AG08395 (cell line): ENCODE measurements at regions not wholly inside any gene's neighbourhood (a gene's known extent, or its start where the extent isn't known, plus 50 kb on each side); places are given as distances from the start of the nearest gene placed in this dataset.

ENCODE experiments used
- DNase-seq: peaks from one replicate; pipeline ENCODE4 v3.0.0; 2012; ENCODE audit warnings: mixed read lengths, low spot score

DNA sequence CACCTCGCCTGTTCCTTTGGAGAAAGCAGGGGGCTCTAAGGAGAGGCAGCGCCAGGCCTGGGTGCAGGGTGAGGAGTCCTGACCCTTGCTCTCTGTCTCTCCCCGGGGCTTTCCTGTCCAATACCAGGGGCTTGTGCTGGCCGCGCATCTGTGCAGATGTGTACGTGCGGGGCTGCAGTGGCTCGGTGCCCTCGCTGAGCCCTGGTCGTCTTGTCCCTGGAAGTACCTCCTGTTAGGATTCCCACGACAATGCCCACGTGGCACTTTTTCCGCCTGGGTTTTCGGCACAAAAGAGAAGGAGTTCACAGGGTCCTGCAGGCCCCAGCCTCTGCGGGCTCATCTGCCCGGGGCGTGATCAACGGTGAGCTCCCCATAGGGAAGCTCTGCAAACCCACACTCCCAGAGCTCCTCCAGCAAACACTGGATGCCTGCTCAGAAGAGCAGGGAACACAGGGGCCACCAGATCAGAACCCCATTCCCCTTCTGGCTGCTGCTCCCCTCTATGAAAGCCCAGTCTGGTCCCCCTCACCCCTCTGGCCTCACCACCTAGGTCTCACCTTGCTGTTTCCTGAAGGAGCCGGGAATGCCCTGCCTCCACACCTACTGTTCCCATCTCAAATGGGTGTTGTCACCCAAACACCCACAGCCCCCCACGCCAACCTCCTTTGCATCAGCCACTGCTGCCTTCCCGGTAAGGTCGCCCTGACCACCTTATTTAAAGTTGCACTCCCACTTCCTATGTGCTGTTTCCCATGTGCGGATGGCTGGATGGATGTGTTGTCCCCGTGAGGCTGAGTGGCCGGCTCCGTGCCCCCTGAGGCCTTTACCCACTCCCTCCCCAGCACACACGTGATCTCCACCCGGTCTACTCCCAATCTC lies 62.6 kb upstream of the PRR20G start:
- DNase-seq = no peak

DNA sequence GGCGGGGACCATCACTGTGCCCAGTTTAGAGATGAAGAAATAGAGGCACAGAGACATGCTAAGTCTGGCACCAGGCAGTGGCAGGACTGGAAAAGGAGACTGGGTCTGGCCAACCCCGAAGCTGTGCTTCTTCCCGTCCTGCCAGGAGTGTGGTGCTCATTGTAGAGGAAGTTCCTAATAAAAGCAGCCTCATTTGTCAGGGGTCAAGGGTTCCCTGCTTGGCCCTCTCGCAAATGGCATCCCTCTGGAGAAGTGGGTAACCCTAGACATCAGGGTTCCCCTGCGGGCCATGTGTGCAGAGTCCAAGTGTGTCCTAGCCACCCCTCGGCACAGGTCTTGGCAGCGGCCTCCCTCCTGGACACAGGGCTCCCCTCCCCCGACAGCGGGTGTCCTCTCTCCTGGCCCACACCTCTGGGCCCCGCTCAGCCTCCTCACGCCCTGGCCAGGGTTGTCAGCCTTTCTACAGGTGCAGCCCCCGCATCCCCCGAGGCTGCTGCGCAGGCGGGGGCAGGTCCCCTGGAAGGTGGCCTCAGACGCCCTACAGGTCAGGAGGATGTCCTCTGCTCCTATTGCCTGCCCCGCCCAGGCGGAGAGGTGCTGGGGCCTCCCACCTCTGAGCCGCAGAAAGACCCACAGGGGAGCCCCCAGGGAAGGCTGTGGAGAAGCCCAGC lies 61.8 kb upstream of the PRR20G start:
- DNase-seq = no peak

DNA sequence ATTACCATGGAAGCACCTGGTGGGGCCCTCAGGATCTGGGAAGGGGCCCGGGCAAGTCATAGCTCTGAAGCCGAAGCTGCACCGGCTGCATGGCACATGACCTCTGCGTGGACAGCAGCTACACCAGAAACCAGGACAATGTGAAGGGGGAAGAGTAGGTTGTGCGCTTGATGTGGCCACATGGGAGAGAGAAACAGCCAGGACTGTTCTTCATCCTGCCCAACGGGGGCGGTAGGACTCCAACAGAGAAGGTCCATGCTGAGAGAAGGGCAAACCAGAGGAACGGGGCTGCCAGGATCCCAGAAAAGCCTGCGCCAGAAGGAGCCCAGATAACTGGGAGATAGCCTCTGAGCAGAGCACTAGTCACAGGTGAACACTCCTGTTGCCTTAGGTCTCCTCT lies 54.9 kb upstream of the PRR20G start:
- DNase-seq = no peak

DNA sequence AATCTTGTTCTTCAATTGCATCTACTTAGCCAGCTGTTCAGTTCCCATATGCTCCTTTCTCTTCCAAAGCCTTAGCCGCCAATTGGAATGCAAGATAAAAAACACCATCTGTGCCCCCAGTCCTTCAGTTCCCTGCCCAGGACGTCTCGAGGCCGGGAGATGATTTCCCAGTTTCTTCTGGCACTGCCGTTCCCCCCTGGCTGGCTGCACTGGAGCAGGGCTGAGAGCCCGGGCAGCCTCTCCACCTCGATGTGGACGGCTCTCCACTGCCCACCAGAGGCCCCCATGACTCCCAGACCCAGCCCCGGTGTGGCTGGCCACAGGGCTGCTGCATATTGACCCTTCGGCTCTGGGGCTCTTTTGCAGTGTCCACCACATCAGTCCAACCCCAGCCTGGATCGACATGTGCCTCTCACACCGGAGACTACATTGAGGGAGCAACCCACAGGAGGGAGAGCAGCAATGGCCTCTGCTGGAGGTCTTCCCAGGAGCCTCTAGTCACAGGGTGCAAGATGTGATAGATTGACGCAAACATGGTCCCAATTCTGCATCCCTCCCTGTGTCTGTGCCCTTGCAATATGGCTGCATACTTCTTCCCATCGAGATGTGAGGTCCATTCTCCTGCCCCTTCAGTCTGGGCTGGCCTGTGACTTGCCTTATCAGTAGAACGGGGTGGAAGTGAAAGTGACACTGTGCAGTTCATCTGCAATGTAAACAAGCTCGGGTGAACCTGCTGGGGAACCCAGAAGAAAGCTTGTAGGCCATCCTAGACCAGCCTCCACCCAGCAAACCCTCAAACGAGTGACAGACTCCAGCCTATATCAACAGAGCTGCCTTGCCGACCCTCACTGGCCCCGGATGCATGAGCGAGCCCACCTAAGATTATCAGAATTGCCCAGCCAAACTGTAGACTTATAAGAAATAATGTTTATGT lies 52.3 kb upstream of the PRR20G start:
- no peak for DNase-seq

DNA sequence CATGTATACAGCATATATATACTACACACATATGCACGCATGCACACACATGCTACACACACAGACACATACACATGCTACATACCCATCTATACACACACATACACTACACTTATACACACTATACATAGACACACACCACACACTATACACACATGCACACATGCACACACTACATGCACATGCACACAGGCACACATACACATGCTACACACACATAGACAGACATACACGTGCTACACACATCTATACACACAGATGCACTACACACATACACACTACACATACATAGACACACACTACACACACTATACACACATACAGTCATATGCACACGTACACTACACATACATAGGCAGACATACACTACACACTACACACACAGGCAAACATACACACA lies 51.2 kb upstream of the PRR20G start:
- DNase-seq = no peak

DNA sequence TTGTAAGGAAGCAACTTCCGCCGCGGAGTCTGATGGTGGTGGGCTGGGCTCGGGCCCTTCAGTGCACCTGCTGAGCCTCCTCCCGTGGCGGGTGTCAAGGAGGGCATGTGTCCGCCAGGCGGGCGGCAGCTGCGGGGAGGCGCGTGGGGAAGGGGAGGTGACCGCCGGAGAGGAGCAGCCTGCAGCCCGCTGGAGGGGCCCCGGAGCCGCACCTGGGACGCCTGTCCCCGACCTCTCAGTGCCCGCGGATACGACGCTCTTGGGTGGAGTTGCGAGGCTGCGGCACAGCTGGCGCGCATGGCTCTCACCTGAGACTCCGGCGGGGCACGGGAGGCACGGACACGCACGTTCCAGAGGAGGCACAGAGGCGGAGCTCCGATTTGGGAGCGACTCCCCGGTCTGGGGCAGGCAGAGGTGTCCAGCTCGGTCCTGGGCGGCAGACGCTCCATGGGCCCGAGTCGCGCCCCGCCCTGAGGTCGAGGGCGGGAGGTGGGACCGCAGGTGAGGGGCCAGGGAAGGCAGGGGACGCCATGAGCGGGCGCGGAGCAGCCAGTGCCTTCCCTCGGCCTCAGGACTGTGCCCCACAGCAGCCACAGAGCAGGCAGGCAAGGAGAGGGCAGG lies 50.2 kb upstream of the PRR20G start:
- no peak for DNase-seq
